IMR-90 (cell line): ENCODE measurements at regions not wholly inside any gene's neighbourhood (a gene's known extent, or its start where the extent isn't known, plus 50 kb on each side); places are given as distances from the start of the nearest gene placed in this dataset.
A peak's percentile ranks its signal among the peaks of the same experiment; 100 is the strongest.

Experiments used
- ATAC-seq: fragments of 200-7000 bp; cut with Tn5 transposase; 2 replicates; pipeline ENCODE4 v1.9.1; 2020; ENCODE audit warnings: low read depth, mild to moderate bottlenecking, moderate library complexity
- BruUV-seq: library from RNA; stranded (reverse); fragments of 400-500 nt; replicated peaks from 2 replicates; lab custom pipeline; 2021; lab: Mats Ljungman, UMichigan
- CTCF ChIA-PET: fragments of 300-600 bp; formaldehyde crosslinking; extraction: SDS; loops from one replicate; lab custom pipeline; 2021; ENCODE audit warnings: antibody characterized with exemption; lab: Yijun Ruan, JAX
- POLR2A ChIA-PET: fragments of 300-600 bp; sonication (Branson Sonifier 250); formaldehyde crosslinking; loops from one replicate; lab custom pipeline; 2022; ENCODE audit warnings: antibody characterized with exemption; ENCODE audit not compliant: unreplicated experiment; lab: Charles Lee
- DNase-seq: peaks from one replicate; pipeline ENCODE4 v3.0.0; 2013
- H2AFZ ChIP-seq: replicated peaks from 2 replicates; pipeline ENCODE3; 2013; ENCODE audit warnings: low read length, mild to moderate bottlenecking; ENCODE audit not compliant: poor library complexity
- H2AK5ac ChIP-seq: 2 replicates; pipeline ENCODE4 v1.6.1; 2013; ENCODE audit warnings: low read depth, low read length, inconsistent platforms
- H2AK9ac ChIP-seq: replicated peaks from 2 replicates; pipeline ENCODE3; 2013; ENCODE audit warnings: mild to moderate bottlenecking, low read depth, low read length, moderate library complexity; ENCODE audit not compliant: poor library complexity
- H2BK120ac ChIP-seq: 2 replicates; pipeline ENCODE4 v1.6.1; 2013; ENCODE audit warnings: low read depth, low read length, inconsistent platforms
- H2BK15ac ChIP-seq: 3 replicates; pipeline ENCODE4 v1.6.1; 2013; ENCODE audit warnings: low read depth, low read length, inconsistent platforms
- H2BK20ac ChIP-seq: 2 replicates; pipeline ENCODE4 v1.6.1; 2013; ENCODE audit warnings: low read depth, mild to moderate bottlenecking, inconsistent platforms, low read length, moderate library complexity
- H2BK5ac ChIP-seq: 2 replicates; pipeline ENCODE4 v1.6.1; 2013; ENCODE audit warnings: mild to moderate bottlenecking, low read depth, low read length, inconsistent platforms; ENCODE audit not compliant: poor library complexity, severe bottlenecking
- H3K14ac ChIP-seq: replicated peaks from 2 replicates; pipeline ENCODE4 v1.6.1; 2013; ENCODE audit warnings: low read depth, low read length, inconsistent platforms
- H3K18ac ChIP-seq: 2 replicates; pipeline ENCODE4 v1.6.1; 2013; ENCODE audit warnings: low read depth, low read length, control low read depth
- H3K23ac ChIP-seq: 2 replicates; pipeline ENCODE4 v1.6.1; 2013; ENCODE audit warnings: low read depth, low read length, inconsistent platforms
- H3K27ac ChIP-seq: 2 replicates; pipeline ENCODE4 v1.5.1; 2013; ENCODE audit warnings: mild to moderate bottlenecking, control low read depth, low read length; ENCODE audit not compliant: insufficient read depth
- H3K27me3 ChIP-seq: 2 replicates; pipeline ENCODE4 v1.6.1; 2013; ENCODE audit warnings: low read length; ENCODE audit not compliant: control insufficient read depth, insufficient read depth
- H3K36me3 ChIP-seq: 2 replicates; pipeline ENCODE4 v1.6.1; 2013; ENCODE audit warnings: low read length, mixed read lengths; ENCODE audit not compliant: control insufficient read depth, insufficient read depth
- H3K4ac ChIP-seq: 2 replicates; pipeline ENCODE4 v1.6.1; 2013; ENCODE audit warnings: low read depth, low read length, inconsistent platforms
- H3K4me1 ChIP-seq: 2 replicates; pipeline ENCODE4 v1.6.1; 2013; ENCODE audit warnings: low read length, mixed read lengths; ENCODE audit not compliant: control insufficient read depth, insufficient read depth
- H3K4me2 ChIP-seq: 2 replicates; pipeline ENCODE4 v1.6.1; 2013; ENCODE audit warnings: low read depth, mild to moderate bottlenecking, control low read depth, low read length, moderate library complexity
- H3K4me3 ChIP-seq: 2 replicates; pipeline ENCODE4 v1.5.1; 2013; ENCODE audit warnings: low read depth, mild to moderate bottlenecking, control low read depth, low read length, moderate library complexity; ENCODE audit not compliant: insufficient read depth
- H3K56ac ChIP-seq: 2 replicates; pipeline ENCODE4 v1.6.1; 2013; ENCODE audit warnings: low read length, inconsistent platforms; ENCODE audit not compliant: insufficient read depth; ENCODE audit errors: extremely low read depth
- H3K79me1 ChIP-seq, 2 experiments: 2 replicates each; pipeline ENCODE4 v1.6.1; 2013; ENCODE audit warnings: low read length in 2 of 2, inconsistent platforms in 1 of 2, low read depth in 1 of 2
- H3K9ac ChIP-seq: 2 replicates; pipeline ENCODE4 v1.6.1; 2013; ENCODE audit warnings: low read depth, low read length, control low read depth
- H3K9me1 ChIP-seq: 2 replicates; pipeline ENCODE4 v1.6.1; 2013; ENCODE audit warnings: low read length, inconsistent platforms; ENCODE audit not compliant: insufficient read depth
- H3K9me3 ChIP-seq: 2 replicates; pipeline ENCODE4 v1.6.1; 2013; ENCODE audit warnings: low read length; ENCODE audit not compliant: control insufficient read depth, insufficient read depth
- H4K20me1 ChIP-seq: 2 replicates; pipeline ENCODE4 v1.6.1; 2013; ENCODE audit warnings: low read length, inconsistent platforms; ENCODE audit not compliant: insufficient read depth
- H4K5ac ChIP-seq: 2 replicates; pipeline ENCODE4 v1.6.1; 2013; ENCODE audit warnings: mild to moderate bottlenecking, low read depth, low read length, control low read depth
- H4K8ac ChIP-seq, 2 experiments: 2 replicates each; pipeline ENCODE4 v1.6.1; 2013; ENCODE audit warnings: low read depth in 2 of 2, low read length in 2 of 2, control low read depth in 1 of 2, inconsistent platforms in 1 of 2
- H4K91ac ChIP-seq: 2 replicates; pipeline ENCODE4 v1.6.1; 2013; ENCODE audit warnings: low read depth, low read length, inconsistent platforms; ENCODE audit not compliant: insufficient read depth
- RCOR1 ChIP-seq: IDR thresholded peaks from 2 replicates; pipeline ENCODE4 v1.6.1; 2012; ENCODE audit warnings: mild to moderate bottlenecking, low read length, improper control_type of control experiment; ENCODE audit not compliant: insufficient replicate concordance
- WGBS, 2 experiments: methylation state at CpG; one replicate each; pipeline versions ENCODE4 v1.1.5 to v1.1.7; 2013; ENCODE audit warnings: missing lambda C conversion rate in 2 of 2; ENCODE audit not compliant: insufficient read length in 1 of 2; ENCODE audit errors: extremely low coverage in 2 of 2; 5-methylcytosine and 5-hydroxymethylcytosine counted together
- dilution Hi-C: fragments of 300-500 bp; cut with HindIII; formaldehyde crosslinking; loops from one replicate; pipeline ENCODE4 v1.14.3; 2018; ENCODE audit warnings: low sequenced_read_pairs; ENCODE audit not compliant: unreplicated experiment
- in situ Hi-C: fragments of 300-500 bp; cut with MboI; formaldehyde crosslinking; loops from 3 replicates; pipeline ENCODE4 v1.14.3; 2019; ENCODE audit warnings: low sequenced_read_pairs, inconsistent platforms, mixed read lengths
- intact Hi-C: fragments of 100-400 bp; cut with micrococcal nuclease; formaldehyde crosslinking; loops from 2 replicates; pipeline ENCODE4 v1.10.0; 2022

- Histone ChIP-seq H4K91ac (no peak overlapping the region), H3K56ac (no peak overlapping the region), H3K9me3 (no peaks in the 10 kb centered on the region), H3K4me2 (no peak overlapping the region), H2BK5ac (no peak overlapping the region), H2BK20ac (no peak overlapping the region), H2AFZ (no peak overlapping the region), H2AK5ac (no peak overlapping the region), H3K4ac (no peak overlapping the region), H3K14ac (no peak overlapping the region), H3K4me1 (peaks cover 9% of the 10 kb centered on the region), H2BK120ac (no peak overlapping the region), H4K5ac (no peak overlapping the region), H3K79me1 (no peaks in the 10 kb centered on the region), H3K9ac (no peak overlapping the region), H3K27ac (no peak overlapping the region), H3K23ac (no peak overlapping the region), H4K20me1 (no peaks in the 10 kb centered on the region), H2BK15ac (no peak overlapping the region), H3K4me3 (no peak overlapping the region), H3K36me3 (no peaks in the 10 kb centered on the region), H2AK9ac (no peak overlapping the region), H3K27me3 (no peaks in the 10 kb centered on the region), H3K9me1 (no peaks in the 10 kb centered on the region), H3K18ac (0 out of 2 replicates have a peak overlapping the region, but pooled peaks have one; percentile 16), H4K8ac (no peak overlapping the region)
- in situ Hi-C loops (no loop called here), dilution Hi-C loops (no loop called here), intact Hi-C loops (no loop called here)
- ChIA-PET POLR2A (no interaction called here), CTCF (no interaction called here)
- no TSS peak for BruUV-seq
- no CpG with 5 or more reads among the region's 3 CpGs for WGBS, 2 experiments
- TF ChIP-seq RCOR1 = no peak
- ATAC-seq (no peak), DNase-seq (no peak)
These were observed 91.0 kb upstream of the MAPK10 start for GRCh38 chr4:86450861-86451260.
